SKM-1 treated with dmso at 0.1 percent for 144 hours (cell line): ENCODE measurements at regions not wholly inside any gene's neighbourhood (a gene's known extent, or its start where the extent isn't known, plus 50 kb on each side); places are given as distances from the start of the nearest gene placed in this dataset.

Experiments
- DNase-seq: peaks from one replicate; lab custom pipeline; 2025; ENCODE audit not compliant: unreplicated experiment; lab: John Stamatoyannopoulos, UW

DNA sequence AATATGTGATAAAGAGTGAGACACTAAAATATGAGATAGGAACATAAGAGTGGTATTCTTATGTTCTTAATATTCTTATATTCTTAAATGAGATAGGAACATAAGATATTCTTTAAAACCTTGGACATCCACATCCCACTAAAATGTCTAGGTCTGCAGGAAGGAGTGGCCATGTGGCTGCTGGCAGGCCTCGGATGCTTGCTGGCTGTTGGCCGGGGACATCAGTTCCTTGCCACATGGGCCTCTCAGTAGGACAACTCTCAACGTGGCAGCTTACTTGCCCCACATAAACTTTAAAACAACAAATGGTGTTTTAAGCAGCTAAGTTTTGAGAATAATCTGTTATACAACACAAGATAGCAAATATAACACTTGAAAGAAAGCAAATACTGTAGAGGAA, 240.1 kb downstream of the CASP12 start:
- DNase-seq, result no peak

DNA sequence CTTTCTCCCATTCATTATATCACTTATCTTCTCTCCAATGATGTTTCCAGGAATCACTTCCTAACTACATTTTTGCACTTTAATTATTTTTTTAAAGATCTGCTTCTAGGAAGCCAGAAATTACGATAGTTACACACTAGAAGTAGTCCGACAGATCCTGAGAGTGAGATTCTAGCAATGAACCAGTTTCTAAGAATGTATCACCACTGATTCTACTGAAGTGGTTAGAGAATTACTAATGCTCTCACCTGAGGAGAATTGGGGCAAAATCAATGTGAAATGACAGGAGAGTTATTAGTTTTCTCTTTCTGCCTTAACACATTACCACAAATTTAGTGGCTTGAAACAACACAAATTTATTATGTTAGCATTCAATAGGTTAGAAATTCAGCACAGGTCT, 241.2 kb downstream of the CASP12 start:
- DNase-seq, result no peak

DNA sequence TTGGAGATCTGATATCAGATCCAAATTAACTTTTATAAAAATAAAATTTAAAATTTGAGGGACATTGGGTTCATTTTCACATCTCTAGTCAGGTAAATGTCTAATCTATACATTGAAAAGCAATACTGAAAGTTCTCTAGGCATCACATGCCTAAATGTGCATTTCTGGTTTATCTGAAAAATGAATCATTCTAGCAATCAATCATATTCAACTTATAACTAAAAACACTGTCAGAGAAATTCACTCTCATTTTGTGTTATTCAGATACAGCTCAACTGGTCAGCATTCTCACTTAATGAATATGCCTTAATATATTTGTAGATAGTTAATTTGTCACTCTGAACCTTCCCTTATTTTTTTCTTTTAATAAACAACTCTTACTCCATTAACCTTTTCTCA, 243.2 kb downstream of the CASP12 start:
- DNase-seq, result no peak

DNA sequence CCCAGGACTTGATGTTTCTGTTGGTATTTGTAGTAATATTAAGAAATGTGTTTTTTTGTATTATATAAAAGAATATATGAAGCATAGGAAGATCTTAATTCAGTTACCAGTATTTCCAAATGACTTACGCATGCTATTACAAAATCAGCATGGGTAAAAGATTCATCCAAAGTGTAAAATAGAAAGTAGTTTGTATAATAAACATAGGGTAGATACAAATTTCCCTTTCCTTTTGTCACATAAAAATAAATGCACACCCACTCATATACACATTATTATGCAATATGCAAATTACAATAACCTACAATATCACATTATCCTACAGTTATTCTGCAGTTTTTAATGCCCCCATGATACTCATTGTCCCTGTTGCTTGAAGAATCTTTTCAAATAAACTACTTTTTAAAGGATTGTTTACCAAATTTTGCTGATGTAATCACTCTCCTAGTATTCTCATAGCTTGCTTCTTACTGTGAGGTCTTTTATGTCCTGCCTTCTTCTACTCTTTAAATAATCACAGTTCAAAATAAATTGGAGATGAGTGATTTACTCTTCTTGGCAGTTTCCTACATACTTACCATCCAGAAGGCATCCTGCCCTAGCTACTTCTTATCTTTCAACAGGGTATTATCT, 244.0 kb downstream of the CASP12 start:
- DNase-seq, result no peak

DNA sequence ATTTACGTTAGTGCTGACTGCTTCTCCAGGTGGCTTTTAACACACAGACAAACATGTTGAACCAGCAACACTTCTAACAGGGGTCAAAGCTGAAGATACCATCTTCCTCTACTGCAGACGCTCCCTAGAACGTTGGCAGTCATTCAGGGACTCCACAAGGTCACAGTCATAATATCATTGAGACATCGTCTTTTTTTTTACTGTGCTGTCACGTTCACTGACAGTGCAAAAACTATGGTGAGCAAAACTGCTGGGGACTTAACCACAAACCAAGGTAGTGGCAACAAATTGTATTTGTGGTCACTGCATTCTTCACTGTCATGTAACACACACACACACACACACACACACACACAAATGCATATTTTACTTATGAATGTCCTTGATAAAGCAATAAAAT, 244.9 kb downstream of the CASP12 start:
- DNase-seq, result no peak

DNA sequence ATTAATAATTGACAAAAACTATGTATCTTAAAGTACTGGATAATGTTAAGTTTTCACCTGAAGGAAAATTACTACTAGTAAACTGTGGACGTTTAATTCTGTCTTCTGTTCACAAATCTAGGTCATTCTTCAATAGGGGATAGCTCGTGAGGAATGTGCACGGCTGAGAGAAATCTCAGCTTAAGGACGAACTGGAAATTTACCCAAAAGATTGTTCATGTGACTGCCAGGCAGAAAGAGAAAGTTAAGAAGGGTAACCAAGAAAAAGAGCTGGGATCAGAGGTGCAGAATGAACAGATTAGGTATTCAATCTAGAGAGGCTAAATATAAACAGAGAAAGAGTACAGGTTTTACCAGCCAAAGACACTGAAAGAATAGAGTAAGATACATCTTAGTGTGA, 245.3 kb downstream of the CASP12 start:
- no peak for DNase-seq

DNA sequence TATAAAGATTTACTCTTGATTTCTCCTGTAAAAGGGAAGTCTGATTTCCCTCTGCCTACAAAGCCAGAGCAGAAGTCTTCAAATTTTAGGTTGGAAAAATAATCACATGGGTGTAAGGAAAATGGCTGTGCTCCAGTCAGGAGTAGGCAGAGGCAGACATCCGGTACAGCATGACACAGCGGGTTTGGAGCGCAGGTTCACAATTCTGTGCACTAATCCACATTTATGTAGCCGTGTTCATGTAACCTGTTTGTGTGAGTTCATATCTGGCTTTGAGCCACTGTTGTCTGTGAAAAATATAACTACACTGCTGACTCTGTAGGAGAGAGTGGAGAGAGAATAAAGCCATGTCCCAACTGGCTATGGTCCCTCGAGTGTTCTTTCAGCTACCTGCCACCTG, 248.0 kb downstream of the CASP12 start:
- no peak for DNase-seq

DNA sequence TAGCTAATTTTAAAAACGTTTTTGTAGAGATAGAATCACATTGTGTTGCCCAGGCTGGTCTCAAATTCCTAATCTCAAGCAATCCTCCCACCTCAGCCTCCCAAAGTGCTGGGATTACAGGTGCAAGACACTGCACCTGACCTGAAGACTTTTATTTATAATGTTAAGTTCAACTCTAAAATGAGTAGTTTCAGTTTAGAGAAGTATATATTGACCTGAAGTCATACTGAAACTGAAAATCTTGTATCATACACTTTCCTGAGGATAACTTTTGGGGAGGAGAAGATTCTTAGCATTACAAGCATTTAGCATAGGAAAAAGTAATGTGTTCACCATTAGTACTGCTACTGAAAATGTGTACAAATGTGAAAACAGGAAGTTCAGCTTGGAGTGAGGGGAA, 249.3 kb downstream of the CASP12 start:
- DNase-seq, result no peak

DNA sequence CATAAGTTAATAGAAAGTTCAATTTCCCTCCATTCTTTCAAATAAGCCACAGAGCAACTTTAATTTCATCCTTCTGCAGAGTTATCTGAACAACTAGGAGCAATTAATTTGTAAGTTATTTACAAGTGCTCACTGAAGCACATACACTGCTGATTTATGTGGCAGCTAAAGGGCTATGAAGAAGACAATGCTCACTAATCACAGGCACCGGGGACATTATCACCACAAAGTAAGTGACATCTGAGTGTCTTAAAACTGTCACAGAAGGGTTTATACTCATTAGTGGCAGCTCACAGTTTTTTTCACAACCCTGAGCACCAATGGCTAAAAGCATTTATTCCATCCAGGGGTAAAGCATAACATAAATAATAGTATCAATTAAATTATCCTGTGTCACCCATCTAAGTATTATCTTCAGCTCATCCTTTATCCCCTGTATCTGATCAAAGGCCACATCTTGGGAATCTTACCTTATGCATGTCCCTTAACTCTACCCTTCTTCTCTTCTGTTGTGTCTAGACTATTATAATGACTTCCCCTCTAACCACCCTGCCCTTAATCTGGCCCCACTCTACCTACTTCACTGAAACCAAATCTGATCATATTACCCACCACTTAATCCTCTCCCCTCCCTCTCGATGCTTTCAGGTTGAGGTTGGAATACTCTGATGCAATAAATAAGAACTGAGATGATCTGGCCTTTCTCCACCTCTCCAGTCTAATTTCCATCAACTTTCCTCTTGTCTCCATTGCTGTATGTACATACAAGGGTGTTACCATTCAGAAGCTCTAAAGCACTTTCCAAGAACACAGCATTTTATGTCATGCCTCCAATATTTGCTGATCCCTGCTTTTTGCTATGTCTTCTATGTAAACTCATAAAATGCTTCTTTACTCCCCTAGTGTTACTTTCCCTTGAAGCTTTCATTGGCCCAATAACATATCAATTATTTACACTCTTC, 252.7 kb downstream of the CASP12 start:
- no peak for DNase-seq

DNA sequence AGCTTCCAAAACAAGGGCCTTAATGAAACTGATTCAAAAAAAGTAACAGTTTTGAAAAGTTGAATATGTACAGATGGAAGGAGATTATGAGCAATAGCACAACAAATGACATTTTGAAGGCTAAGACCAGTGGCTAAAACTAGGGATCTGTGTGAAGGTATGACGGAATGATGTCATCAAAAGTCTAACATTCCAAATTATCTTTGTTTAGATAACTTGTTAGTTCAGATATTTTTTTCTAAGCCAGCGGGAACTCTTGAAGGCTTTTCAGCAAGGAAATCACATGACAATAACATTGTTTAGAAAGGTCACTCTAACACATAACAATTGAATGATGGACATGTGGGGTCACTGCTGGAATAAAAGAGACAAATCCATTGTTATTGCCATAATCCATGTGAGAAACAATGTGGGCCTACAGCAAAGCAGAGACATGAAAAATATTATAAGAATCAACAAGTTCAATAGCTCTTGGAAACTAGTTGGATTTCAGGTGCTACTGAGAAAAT, 260.5 kb downstream of the CASP12 start:
- DNase-seq, result no peak

DNA sequence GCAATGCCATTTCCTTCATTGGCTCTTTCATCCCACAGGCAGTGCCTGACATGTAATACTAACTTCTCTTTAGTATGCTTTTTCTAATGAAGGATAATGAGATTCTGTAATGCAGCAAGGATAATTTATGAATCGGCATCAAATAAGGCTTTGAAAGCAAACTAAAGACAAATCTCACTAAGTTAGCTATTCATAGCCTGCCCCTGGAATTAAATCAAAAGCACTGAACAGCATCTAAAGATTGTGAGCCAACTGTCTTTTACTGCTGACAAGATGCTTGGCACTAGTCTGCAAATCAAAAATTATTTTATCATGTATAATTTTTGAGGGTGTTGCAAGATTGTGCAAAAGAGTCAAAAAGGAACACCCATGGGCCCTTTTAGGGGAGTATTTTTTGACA, 265.0 kb downstream of the CASP12 start:
- no peak for DNase-seq

DNA sequence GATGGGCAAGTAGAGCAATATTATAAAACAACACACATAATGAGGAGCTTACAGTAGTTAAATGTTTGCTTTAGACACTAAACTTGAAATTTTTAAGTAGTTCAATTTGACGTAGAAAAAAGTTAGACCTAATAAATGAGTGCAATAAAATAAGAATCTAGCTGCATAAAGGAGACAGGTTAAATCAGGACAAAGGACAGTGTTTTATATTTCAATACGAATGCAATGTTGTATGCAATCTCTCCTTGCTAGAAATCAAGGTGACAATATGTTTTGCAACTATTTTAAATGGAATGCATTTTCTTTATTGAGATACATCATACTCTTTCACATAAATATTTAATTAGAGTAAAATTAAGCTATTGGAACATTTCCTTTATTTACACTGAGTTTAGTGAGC, 267.9 kb downstream of the CASP12 start:
- DNase-seq, result no peak

DNA sequence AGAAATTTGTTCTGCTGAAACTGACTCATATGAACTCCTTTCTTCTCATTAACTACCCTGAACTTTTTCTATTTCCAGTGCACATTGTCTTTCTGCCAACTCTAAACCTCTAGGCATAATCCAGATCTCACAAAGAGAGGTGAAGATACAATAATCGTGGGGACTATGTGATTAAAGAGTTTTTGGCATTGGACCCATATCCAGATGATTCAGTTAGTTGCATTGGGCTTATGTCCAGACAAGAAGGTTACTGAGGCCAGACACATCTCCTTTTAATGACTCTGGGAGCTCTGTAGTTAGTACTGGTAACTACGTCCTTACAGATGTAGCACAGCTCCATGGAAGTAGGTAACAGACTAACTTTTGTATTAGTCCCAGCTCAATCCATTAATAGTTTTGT, 273.0 kb downstream of the CASP12 start:
- no peak for DNase-seq

DNA sequence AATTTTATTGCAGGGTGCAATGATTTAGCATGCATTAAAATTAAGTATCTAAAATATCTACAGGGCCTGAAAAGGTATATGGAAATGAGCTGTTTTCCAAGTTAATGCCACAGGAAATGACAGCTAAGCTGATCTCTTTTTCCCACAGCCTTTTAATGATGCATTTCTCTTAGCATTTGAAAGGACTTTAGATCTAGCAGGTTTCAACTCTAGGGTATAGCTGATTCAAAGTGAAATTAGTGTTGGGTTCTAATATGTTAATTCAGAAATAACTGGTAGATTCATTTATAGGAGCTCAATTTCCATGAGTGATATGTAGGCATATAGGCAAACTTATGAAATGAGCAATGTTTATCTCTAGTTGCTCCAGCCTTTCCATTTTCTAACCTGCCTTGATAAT, 274.2 kb downstream of the CASP12 start:
- DNase-seq, result no peak

DNA sequence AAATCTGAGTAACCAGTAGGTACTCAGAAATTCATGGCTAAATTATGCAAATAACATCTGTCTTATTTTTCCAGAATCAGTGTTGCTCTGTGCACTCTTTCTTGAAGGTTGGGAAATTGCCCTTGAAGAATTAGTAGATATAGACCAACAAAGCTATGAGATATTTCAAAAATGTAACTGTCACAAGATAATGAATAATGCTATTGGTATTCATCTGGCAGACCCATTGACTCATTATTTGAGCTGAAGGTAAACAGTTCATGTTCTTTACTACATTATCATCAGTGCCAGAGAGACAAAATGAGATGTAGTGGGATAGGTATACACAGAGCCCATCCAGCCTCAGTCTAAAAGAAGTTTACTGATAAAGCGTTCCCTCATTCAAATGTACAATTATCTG, 274.7 kb downstream of the CASP12 start:
- DNase-seq, result no peak

DNA sequence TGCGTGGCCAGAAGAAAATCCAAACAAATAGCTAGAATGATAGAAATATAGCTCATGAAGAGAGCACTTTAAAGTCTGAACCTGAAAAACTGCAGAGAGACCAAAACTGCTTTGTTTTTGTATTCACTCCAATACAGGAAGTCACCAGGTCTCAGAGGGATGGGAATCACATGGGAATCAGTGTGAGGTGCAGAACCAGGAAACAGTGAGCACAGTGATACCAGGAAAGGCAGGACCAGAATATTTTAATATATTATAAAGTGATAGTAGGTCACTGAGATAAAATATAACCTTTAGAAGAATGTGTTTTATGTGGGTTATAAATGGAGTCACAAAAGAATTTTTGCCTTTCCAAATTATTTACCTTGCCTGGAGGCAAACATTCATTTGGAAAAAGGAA, 277.3 kb downstream of the CASP12 start:
- no peak for DNase-seq

DNA sequence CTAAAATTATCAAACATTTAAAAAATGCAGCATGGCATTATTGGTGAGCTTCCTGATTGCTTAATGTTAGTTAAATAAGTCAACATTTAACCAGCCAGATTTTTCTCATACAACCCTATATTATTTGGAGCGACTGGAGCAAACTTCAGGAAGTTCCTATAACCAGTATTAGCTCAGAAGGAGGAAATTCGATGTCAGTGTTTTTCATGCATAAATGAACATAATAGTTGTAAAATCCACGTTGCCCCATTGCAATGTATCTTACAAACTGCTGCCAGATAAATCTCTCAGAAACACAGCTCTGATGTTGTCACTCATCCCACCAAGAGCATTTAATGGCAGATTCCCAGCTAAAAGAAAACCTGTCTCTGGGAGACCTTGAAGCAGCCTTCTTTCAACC, 278.5 kb downstream of the CASP12 start:
- DNase-seq, result no peak

DNA sequence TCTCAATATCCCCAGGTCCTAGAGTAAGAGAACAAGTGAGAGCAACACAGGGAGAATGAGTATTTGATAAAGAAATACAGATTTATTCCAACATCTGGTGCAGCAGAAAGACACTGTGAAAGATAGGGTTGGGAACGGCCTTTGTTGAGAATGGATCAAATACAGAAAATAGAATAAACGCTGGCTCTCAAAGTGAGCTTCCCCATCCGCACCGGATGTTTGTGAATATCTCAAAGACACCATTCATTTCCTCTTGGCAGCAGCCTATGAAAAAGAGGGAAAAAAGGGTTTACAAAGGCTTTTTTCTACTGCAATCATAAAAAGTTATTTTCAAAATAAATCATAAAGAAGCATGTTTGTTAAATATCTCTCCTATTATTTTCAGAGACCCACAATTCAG, 279.3 kb downstream of the CASP12 start:
- DNase-seq, result no peak

DNA sequence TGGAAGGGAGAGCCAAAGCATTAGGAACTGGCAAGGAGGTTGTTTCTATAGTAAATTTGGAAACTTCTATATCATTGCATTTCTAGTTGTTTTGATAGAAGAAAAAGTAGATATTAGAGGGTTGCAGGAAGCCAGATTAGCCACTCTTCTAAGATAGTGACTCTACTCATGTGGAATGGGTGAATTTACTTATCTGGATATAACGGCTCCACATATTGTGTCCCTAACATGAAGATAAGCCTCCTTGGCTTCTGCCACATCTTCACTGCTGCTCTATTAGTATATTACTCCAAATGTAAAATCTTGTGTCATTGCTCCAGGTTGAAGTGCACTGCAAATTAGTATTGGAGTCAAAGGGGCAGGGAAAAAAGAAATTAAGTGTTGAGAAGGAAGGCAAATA, 283.3 kb downstream of the CASP12 start:
- DNase-seq, result no peak

DNA sequence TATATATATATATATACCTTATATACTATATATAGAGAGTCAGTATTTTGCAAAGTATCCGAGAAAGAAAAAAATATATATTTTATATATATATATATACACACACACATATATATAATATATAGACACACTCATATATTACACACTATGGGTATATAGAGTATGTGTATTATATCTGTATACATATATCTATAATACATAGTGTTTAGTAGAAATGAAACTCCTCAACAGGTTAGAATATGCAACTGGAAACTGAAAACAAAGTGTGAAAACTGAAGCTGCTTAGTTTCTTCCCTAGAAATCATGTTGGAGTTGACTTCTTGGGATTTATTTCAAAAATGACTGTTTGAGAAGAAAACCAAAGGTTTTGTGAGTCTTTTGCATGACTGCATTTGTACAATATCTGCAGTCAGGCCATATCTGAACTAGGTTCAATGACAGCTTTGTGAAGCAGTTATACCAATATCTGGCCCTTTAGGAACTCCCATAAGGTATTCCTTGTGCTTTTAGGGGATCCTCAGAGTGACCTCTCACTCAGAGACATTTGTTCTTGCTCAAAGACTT, 284.1 kb downstream of the CASP12 start:
- DNase-seq, result no peak

DNA sequence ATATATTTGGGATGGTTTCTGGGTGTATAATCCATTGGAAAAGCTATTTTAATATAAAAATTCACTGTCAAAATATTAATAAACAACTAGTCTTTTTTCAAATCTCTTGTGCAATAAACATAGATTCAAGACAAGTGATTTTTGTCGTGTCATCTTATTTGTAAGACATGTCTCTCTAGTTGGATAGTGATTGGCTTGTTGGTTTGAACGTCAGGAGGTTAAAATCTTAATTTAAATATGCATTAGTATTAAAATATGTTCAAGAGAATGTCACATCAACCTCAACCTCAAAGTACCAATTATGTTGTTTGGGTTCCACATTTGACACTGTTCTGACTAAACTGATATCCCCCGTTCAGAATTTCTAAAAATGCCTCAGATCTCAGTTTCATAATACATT, 287.6 kb downstream of the CASP12 start:
- no peak for DNase-seq
